Left renal cortex interstitium (tissue), 4 donors: ENCODE measurements at regions not wholly inside any gene's neighbourhood (a gene's known extent, or its start where the extent isn't known, plus 50 kb on each side); places are given as distances from the start of the nearest gene placed in this dataset.
"Not testable (repeated sequence)": the region's sequence is repeated elsewhere in the genome, so short reads cannot be mapped to it uniquely, and the experiment has no call there.

ENCODE experiments used
- DNase-seq, 4 donors: peaks; one replicate each; pipeline ENCODE4 v3.0.0-alpha.2; 2013; ENCODE audit warnings: low read depth in 4 of 4, low spot score in 2 of 4, missing footprints in 1 of 4

DNA sequence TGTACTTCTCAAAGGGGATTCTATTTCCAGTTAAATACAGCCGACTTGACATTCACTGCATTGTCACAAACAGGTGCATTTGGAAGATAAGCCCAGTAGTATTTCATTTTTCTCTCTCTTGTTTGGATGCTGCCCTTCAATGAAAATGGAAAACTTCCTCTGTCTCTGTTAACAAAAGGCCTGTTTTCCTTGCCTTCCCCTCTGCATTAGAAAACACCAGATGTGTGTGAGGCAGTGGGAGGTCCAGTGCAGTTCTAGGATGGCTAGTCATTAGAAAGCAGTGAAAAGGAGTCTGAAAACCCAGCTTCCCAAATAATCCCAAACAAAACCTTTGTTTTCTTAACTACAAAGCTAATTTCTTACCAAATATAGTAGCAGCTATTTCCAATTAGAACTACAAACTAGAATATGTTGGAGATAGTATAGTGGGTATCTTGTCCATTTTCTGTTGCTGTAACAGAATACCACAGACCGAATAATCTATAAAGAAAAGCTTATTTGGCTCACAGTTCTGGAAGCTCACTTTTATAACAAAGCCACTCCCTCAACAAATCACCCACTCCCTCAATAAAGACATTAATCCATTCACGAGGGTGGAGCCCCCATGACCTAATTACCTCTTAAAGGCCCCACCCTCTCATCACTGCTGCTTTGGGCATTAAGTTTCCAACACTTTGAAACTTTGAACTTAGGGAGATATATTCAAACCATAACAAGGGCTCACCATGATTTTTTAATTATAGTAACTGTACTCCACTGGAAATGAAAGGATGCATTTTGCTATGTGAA, 452.1 kb upstream of the RPS6KA3 start:
- no peak for DNase-seq

DNA sequence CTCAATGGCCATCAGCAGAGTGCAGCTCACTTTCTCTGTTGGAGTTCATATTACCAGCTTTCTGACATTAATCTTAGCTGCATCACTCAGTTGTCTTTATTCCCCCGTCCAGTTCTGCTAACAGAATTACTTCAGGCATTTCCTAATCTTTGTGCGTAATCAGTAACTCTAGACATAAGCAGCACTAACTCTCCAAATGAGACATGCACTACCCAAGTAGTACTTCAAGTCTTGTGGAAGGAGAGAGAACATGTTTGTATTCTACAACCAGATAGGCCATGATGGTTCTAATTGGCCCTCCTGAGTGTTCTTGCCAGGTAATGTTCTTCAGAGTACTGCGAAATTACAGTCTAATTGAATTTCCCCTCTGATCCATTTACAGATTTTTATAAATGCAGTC, 448.5 kb upstream of the RPS6KA3 start:
- no peak for DNase-seq

DNA sequence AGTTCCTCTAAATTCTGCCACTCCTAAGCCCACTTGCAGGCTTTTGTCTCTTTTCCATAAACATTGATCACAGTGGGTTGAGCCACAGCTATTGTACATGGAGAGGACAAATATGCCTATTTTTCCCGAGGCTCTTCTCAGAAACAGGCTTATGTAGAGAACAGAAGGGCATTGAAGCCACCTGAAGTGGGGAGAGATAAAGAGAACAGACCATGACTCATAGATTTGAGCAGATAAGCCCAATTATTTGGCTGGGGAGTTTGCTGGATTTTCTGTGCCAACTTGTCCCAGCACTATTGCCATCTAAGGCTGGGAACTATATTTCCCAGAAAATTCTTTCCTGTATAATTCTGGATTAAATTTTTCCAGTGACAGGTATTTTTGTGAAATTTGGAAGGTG, 446.1 kb upstream of the RPS6KA3 start:
- no peak for DNase-seq

DNA sequence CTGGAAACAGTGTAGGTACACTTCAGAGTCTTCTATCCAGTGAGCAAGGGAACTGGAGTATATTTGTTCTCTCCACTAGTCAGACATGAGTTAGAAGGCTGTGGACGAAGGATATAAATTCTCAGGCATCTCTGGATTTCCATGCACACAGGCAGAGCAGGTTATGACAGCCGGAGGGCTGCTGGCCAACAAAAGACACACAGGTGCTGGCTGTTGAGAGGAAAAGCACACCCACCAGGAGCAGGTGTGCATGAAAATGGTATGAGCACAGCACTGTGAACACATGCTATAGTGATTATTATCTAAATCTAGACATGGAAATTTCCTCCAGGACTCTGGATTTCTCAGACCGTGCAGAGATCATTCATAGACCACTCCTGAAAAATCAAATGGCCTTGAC, 444.7 kb upstream of the RPS6KA3 start:
- no peak for DNase-seq

DNA sequence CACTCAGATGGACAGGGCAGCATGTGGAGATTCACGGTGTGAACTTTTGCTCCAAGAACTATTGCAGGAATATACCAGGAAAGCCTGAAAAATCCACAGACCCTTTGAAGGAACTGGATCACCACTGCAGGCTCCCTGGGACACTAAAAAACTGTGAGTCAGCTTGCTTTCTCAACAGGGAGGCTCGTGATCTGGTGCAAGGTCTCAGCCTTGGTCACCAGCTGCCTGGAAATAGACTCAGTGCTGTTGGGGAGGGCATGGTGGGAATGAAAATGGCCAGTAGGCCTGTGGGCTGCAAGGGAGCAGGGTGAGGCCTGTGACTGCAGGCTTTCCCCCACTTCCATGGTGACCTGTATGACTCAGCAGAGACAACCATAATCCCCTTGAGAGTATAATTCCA, 426.4 kb upstream of the RPS6KA3 start:
- DNase-seq = no peak

DNA sequence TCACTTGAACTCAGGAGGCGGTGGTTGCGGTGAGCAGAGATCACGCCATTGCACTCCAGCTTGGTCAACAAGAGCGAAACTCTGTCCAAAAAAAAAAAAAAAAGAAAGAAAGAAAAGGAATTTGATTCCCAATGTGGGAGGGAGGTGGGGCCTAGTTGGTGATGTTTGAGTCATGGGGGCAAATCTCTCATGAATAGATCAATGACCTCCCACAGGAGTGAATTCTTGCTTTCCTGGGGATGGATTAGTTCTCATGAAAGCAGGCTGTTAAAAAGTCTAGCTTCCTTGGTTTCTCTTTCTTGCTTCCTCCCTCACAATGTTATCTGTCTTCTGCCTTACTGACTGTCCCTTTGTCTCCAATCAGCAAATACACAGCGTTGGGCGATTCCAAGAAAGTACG, 419.5 kb upstream of the RPS6KA3 start:
- DNase-seq = no peak

DNA sequence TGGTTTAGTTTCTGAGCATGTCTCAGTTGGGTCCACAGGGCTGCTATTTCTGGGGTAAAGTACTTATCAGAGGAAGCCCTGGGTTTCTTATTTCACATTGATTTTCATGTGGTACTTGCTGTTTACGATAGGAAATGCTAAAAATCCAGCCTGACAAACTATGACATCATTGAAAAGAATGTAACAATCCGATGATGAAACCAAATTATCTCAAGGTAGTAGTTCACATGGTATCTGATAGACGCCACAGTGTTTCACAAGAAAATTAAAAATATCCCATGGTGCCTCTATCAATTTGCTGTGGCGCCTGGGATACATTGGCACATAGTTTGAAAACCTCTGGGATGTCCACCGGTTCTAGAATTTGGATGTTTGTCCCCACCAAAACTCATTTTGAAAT, 418.9 kb upstream of the RPS6KA3 start:
- DNase-seq = no peak

DNA sequence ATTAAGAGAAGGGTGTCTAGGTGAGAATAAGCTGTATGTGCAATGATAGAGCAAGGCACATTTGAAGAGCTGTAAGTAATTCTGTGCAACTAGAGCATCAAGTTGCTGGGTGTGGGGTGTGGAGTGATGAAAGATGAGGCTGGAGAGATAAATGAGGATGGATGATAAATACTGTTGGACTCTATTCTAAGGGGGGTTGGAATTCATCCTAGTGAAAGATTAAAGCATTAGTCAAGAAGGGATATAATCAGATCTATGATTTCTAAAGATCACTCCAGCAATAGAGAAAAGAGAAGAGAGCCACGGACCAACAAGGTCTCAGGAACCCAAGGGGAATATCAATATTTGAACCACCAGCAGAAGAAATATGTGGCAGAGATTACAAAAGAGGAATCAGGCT, 415.0 kb upstream of the RPS6KA3 start:
- DNase-seq = no peak

DNA sequence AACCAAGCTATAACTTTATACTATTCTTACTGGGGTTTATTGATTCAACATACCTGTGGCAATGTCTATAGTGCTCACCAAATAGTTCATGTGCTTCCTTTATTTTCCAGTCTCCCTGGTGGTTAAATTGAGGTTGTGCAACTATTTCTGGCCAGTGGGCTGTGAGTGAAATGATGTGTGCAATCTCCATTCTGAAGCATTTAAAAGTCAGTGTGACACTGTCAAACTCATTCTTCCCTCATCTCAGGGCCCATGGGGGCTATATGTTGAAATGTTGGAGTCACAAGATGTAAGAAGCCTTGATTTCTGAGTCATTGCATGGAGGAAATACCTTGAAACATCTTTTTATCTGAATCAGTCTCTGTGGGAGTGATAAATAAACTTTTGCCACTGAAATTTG, 414.3 kb upstream of the RPS6KA3 start:
- no peak for DNase-seq

DNA sequence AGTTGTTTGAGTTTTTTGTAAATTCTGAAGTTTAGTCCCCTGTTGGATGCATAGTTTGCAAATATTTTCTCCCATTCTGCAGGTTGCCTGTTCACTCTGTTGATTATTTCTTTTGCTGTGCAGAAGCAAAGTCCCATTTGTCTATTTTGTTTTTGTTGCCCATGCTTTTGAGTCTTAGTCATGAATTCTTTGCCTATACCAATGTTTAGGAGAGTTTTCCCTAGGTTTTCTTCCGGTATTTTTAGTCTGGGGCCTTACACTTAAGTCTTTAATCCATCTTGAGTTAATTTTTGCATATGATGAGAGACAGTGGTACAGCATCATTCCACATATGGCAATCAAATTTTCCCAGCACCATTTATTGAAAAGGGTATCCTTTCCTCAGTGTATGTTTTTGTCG, 405.8 kb upstream of the RPS6KA3 start:
- DNase-seq = no peak

DNA sequence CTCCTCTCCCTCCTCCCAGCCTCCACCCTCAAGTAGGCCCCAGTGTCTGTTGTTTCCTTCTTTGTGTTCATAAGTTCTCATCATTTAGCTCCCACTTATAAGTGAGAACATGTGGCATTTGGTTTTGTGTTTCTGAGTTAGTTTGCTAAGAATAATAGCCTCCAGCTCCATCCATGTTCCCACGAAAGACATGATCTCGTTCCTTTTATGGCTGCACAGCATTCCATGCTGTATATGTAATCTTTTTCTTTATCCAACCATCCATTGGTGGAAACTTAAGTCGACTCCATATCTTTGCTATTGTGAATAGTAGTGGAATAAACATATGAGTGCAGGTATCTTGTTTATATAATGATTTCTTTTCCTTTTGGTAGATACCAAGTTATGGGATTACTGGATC, 405.0 kb upstream of the RPS6KA3 start:
- not testable (repeated sequence) for DNase-seq

DNA sequence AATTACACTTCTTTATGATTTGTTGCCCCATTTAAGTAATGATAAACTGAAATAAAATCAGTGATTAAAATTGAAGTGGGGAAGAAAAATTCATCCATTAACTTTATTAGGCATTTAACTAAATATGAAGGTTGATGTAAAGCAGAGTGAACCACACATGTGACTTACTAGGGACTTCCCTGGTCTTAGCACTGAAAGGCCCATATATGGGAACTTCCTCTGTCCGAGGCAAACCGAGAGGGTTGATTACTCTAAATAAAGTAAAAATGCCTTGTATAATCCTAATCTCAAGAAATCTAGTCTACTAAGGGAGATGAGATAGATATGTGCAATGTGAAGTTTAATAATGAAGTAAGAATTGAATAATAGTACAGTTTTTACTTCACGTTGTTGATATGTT, 403.9 kb upstream of the RPS6KA3 start:
- no peak for DNase-seq

DNA sequence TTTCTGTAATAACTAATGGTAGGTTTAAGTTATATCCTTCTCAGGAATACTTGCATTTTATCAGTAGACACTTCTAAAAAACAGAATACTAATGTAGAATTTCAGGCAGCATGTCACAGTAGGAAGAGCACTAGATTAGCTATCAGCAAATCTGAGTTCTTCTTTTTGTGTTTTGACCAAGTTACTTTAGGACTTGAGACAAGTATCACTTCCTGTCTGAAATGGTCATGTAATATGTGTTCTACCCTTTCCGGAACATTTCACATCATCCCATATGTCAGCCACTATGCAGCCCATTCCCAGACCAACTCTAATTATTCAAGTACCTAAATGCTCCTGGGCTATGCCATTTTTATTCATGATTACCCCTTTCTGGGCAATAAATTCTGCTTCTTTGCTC, 401.8 kb upstream of the RPS6KA3 start:
- DNase-seq = no peak

DNA sequence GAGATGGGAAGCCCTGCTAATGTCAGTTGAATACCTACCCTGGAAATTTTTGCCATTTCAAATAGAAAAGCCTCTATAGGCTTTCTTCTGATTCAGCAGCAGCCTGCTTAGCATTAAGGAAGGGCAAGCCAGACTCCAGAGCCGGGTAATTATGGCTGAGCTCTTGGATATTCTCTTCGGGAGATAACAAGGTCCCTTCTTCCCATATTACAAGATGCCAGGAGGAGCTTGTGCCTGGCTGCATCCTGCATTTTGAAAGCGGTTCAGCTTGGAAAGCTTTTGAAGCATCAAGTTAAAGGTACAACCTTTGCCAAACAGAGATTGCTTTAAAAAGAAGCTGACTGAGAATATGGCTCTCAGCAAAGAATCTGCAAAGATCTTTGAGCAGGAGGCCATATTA, 399.6 kb upstream of the RPS6KA3 start:
- no peak for DNase-seq

DNA sequence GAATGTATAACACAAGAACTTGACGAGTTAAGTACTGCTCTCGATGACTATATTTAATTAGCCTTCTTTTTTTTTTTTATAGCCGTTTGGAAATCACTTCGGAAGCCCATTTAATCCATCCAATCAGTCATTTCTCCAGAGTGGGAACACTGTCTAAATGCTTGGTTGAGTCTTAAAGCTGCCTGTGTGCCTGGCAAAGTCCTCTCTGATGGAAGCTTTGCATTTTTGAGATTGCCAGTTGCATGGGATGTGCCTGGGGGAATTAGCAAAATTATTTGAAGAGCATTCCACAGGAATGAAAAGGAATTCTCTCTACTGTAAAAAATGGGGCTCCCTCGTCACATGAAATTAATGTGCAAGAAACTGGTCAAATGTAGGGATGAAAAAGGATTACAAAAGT, 398.8 kb upstream of the RPS6KA3 start:
- no peak for DNase-seq

DNA sequence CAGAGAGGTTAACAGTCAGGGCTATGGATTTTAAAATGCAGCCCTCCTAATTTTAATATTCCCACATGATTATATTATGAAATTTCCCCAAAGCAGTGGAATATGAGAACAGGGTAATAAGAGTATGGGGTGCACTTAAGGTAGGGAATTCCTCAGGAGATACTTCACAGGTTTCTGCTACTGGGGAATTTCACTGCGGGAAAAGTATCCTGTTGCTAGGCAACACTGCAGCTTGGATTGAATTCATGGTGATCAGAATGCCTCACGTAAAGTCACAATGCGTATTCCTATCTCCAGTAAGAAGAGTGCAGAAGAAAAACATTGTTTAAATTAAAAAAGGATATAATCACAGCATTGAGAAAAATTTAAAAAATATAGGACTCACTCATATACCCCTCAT, 398.1 kb upstream of the RPS6KA3 start:
- no peak for DNase-seq

DNA sequence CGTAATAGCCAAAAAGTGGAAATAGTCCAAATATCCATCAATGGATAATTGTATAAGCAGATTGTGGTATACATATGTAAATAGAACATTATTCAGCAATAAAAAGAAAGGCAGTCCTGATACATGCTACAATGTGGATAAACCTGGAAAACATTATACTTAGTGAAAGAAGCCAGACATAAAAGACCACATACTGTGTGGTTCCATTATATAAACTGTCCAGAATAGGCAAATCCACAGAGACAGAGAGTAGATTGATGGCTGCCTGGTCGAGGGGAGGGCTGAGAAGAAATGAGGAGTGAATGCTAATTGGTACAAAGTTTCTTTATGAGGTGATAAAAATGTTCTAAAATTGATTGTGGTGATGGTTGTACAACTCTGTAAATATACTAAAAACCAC, 397.4 kb upstream of the RPS6KA3 start:
- no peak for DNase-seq

DNA sequence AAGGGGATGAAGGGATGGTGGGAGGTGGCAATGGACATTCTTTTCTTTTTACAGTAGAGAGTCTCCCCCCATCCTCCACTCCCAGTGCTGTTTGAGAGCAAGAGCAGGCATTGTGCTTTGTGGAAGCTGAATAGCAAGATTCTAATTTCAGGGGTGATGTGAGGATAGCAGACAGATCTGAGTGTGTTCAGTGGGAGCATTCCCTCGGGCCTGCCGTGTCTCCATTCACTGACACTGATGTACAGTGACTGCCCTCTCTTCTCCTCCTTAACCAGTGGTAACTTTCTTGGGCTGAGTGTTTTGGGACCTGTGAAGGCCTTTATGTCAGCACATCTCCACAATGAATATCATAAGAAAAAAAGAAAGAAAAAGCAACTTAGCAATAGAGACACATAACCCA, 396.6 kb upstream of the RPS6KA3 start:
- DNase-seq = no peak

DNA sequence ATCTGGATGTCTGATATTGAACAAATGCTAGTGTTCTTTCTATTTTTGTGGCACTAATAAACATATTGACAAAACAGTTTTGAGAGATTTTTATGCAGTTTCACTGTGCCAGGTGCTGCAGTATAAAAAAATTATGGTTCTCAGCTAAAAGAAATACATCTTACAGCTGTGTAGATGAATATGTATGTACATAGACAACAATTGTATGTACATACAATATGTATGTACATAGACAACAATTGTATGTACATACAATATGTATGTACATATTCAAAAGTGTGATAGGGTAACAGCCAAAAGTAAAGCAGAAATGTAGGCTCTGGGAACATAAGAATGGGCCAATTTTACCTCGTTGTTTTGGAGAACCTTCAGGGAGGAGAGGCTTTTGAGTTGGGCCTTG, 390.0 kb upstream of the RPS6KA3 start:
- no peak for DNase-seq

DNA sequence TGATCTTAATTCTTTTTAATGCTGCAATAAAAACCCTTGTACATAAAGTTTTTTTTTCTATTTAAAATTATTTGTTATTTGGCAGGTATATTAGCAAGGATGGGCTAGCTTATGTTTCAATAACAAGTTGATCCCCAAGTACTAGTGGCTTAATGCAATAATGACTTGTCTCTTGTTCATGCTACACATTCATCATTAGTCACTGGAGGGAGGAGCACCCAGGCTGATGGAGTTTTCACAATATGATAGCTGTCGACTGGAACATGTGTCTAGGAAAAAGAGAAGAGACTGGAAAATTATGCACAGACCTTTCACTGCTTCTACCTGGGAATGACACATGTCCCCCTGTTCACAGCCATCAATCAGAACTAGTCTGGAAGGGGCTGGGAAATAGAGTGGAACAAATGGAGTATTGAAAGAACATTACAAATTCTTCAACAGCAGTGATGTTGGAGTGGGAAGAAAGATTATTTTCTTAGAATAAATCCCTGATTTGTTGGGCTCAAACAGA, 387.9 kb upstream of the RPS6KA3 start:
- no peak for DNase-seq

DNA sequence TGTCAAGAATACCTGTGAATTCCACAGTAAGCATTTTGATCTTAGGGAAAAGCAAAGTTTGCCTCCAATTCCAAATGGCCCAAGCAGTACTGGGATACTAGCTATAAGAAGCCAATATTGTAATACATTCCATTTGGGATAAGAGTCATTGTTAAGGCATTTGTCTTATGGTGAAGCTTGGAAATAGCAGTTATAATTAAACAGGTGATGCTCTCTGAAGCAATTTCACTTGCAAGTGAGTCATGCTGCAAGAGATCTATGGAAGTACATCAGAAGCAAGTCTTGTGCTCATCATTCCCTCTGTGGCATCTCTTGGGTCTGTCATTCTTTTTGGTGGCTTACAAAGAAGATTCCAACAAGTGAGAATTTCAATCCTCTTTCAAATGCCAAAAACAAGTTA, 386.4 kb upstream of the RPS6KA3 start:
- DNase-seq = no peak

DNA sequence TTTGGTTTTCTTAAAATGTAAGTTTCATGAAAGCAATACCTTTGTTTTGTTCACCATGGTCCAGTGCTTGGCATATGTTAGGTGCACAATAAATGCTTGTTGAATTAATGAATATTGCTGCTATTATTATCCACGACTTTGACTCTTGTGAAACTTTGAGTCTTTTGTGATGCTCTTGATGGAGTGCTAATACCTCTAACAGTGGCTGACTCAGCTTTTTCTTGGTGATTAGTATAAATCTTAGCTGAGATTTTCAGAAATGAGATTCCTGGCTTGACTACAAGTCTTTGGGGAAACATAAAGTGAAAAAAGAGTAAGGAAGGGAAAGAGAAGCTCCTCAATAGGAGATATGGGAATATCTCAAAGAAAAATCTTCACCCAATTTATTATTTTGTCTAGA, 375.2 kb upstream of the RPS6KA3 start:
- no peak for DNase-seq

DNA sequence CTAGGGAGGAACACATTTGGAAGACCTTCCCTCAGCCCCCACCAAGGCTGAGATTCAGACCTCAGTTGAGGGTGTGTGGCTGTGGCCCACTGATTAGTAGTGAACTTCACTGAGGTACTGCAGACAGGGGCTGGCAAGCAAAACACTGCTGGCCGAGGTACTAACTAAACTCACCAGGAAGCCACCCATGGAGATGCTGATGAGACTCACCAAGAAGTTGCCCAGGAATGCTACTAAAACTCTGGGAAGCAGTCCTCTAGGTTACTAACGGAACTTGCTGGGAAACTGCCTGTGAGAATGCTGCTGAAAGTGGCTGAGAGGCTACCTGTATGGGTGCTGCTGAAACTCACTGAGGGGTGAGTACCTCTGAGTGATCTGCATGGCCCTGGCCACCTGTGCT, 372.4 kb upstream of the RPS6KA3 start:
- DNase-seq = no peak
